Activated T-cell treated with anti-CD3 and anti-CD28 coated beads, Interleukin-2, amount 50 U/mL, for 48 hours (primary cell): ENCODE measurements at regions not wholly inside any gene's neighbourhood (a gene's known extent, or its start where the extent isn't known, plus 50 kb on each side); places are given as distances from the start of the nearest gene placed in this dataset.

Experiments used
- DNase-seq, 2 experiments: peaks; one replicate each; pipeline ENCODE4 v3.0.0-alpha.2; 2020

DNA sequence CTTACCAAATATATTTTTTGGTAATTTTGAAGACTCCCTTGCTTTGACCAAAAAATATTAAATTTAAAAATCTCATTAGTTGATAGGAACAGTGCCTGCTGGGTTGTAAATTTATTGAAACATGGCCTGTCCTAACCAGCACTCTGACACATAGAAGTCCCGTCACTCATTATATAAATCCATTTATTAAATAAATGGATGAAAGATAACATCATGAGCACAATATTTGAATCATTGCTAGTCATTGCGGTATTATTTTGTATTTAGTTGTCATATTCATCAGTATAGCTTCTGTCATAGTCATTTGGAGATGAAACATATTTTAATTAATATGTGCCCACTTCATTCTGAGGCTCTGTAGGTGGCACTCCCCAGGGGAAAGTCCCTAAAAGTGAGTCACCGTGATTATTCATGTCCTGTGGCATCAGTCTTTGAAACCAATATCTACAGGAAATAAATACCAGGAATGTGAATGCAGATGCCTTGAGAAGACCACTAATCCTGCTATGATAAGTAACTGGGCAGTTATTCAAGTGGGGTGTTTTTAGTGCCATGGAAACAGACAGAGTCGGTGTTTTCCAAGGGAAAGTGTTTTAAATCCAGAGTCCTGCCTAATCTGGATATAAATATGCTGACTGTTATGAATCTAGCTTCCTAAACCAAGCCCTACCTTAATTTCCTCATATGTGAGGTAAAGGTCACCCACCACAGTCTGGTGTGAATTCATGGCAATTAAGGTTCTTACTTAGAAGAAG, 302.0 kb downstream of the DUSP10 start:
- DNase-seq = peak; percentile 43 to 50

DNA sequence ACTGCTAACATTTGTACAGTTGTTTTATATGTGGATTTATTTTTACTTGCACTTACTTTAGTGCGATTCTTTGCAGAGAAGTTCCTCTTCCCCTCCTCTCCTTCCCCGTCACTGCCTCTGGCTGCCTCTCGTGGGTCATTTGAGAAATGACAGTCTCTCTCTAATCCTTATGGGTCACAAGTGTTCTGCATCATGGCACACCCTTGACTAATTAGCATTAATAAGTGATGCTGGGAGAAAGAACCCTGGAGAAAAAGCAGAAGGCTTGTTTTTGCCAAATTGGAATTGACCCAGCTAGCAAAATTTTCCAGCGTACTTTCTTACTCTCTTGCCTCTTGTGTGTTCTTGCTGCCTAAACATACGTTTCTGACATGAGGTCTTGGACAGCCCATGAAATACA, 301.2 kb downstream of the DUSP10 start:
- DNase-seq = no peak

GRCh38 chr1:221442056-221442455, 299.8 kb downstream of the DUSP10 start:
- DNase-seq = no peak

GRCh38 chr1:221444346-221444745, 297.5 kb downstream of the DUSP10 start:
- no peak for DNase-seq

DNA sequence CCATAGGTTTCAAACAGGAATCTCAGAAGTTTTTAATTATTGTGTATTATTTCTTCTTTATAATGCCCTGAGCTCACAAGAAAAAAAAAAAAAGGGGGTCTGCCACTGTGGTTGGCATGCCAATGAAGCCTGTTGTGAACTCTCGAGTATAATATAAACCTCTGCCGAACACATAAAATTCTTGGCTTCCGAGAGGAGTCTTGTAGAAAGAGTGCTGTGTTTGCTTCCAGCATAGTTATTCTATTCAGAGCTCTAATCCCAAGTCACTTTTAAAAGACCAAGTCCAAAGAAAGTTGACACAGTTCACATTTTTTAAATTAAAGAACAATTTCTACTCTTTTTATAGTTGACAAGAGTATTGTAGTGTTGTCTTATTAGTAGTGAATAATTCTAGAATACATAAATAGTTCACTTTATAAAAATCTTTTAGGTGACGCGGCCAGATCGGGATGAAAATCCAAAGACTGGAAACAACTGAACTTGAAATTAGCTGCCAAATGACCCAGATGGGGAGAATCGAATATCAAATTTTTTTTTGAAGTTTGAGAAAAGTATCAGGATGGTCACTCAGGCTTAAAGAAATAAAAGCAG, 293.2 kb downstream of the DUSP10 start:
- DNase-seq = no peak

DNA sequence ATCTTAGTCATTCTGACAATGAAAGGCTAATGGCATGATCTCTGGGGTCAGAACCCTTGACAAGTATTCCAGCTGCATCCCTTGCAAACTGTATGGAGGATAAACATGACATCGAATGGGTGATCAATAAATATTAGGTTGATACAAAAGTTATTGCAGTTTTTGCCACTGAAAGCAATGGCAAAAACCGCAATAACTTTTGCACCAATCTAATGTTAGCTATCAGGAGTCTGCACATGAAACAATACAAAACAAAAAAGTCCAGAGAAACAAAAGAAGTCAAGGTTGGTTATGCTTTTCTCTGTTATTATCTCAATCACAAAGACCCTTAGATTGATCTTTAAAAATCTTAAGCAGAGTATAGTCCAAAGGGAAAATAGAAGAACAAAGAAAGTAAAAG, 292.7 kb downstream of the DUSP10 start:
- DNase-seq = no peak

GRCh38 chr1:221449801-221450470, 292.0 kb downstream of the DUSP10 start:
- DNase-seq = no peak

DNA sequence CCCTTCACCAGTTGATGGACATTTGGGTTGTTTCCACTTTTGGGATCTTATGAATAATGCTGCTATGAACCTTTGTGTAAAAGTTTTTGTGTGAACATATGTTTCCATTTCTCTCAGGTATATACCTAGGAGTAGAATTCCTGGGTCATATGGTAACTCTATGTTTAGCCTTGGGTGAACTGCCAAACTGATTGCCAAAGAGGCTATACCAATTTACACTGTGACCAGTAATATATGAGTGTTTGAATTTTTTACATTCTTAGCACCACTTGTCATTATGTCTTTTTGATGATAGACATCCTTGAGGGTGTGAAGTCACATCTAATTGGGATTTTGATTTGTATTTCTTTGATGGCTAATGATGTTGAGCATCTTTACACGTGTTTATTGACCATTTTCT, 290.1 kb downstream of the DUSP10 start:
- DNase-seq = no peak

DNA sequence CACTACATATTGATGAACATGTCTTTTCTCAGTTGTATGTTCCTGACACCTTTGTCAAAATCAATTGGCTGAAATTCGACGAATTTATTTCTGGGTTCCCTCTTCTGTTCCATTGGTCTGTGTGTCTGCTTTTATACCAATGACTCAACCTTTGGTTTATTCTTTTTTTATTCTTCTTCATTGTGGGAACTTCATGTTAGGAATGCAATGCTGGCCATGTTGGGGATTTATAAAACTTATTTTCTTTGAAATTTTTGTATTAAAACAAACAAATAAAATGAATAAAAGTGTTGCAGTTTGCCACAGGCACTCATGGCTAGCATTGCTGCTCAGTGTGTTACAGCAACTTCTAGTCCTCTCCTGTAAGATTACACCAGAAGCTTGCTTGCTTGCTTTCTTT, 287.8 kb downstream of the DUSP10 start:
- no peak for DNase-seq

DNA sequence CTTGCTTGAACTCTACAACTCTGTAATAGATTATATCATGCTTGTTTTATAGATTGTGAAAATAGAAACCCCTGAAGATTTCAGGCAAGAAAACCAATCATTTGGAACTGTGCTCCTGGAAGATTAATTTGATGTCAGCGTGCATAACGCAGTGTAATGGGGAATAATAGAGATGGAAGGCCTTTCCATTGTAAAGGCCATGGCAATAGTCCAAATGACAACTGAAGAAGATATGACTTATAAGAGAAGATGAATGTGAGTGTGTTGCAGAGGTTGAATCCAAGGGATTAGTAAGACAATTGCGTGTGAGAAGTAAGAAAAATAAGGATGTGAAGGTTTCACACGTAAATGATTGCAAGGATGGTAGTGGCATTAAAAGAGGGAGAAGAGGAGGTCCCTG, 285.0 kb downstream of the DUSP10 start:
- DNase-seq = no peak

DNA sequence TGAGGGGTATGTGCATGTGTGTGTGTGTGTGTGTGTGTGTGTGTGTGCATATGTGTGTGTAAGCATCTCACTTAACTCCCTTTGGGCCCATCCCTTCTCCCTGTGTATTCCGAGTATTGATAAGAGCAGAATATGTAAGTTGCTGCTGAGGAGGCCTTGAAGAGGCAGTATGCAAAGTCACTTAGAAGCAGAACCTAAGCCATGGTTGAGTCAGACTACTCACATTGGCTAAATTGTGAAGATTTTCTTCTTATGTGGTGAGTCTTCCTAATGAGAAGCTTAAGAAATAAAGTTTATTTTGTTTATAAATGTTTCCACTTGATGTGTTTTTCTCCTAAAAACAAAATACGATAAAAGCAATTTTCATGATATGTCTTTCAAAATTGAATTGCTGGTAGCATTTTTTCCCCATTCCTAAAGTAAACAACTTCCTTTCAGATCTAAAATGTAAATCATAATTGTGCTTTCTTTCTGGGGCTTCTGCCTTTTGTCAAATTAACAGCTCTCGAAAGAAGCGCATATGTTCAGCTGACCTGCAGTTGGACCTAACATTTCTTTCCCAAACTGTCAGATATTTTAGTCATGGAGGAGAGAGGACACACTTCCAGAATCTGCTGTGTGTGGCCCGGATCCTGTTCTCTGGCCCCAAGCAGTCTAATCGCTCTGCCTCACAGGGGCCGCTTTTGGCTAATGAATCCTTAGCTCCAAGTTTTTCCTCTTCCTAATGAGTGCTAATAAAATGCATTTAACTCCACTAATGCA, 284.0 kb downstream of the DUSP10 start:
- no peak for DNase-seq

DNA sequence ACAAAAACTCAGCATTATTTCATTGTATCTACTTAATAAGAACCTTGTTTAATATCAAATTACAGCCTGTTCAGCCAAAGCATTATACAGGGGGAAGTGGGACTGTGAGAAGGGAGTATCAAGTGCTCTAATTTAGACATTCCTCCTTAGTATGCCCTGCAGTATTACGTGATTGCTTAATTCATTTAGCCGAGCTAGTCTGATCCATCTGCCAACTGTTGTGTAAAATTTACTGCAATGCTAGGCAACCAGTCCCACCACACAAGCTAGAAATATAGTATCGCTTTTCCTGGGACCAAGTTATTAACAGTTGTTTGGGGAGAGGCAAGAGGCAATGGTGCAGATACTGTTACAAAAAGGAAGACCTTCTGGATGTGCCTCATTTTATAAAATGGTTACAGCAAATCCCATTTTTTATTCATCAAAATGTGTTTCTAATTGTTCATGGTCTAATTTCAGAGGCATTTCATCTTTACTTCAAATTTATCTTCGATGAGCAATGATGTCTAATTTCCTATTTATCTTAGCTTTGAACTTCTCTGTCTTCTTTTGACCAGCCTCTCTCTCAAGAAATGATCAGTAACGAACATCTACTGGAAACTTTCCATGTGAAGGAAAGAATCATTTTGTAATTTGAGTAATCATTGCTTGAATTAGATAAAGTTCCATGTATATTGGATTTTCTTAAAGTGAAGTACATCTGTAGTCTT, 283.3 kb downstream of the DUSP10 start:
- DNase-seq = no peak

DNA sequence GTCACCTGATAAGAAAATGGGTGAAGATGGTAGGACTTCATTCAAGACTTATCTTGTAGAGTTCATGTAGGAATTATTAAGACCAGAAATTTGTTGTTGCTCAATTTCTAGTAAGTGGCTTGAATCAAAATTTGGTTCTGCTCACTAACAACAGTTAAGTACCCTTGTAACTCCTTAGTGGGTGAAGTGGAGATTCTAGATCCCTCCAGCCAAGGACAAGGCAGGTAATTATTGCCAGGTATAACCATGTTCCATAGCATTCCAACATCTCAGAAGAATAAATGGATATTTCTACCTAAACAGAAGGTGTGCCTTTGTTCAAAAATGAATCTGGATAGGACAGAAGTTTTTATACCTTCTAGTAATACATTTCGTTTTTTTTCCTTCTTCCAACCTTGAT, 282.3 kb downstream of the DUSP10 start:
- no peak for DNase-seq

- no peak for DNase-seq
Measured at GRCh38 chr1:221462345-221462744, 279.5 kb downstream of the DUSP10 start.

GRCh38 chr1:221468546-221468945, 273.3 kb downstream of the DUSP10 start:
- DNase-seq = no peak

- no peak for DNase-seq
Measured at GRCh38 chr1:221469476-221469875, 272.4 kb downstream of the DUSP10 start.

GRCh38 chr1:221470000-221470698, 271.7 kb downstream of the DUSP10 start:
- DNase-seq = no peak

- DNase-seq = no peak
Measured at GRCh38 chr1:221473411-221473810, 268.5 kb downstream of the DUSP10 start.

- DNase-seq = no peak
Measured at GRCh38 chr1:221477252-221477651, 264.6 kb downstream of the DUSP10 start.

GRCh38 chr1:221478050-221478949, 263.6 kb downstream of the DUSP10 start:
- peak; percentile 40 to 57 for DNase-seq
